Astrocyte (in vitro differentiated cells and primary cell): ENCODE measurements at regions not wholly inside any gene's neighbourhood (a gene's known extent, or its start where the extent isn't known, plus 50 kb on each side); places are given as distances from the start of the nearest gene placed in this dataset.

Source experiments
- EZH2 ChIP-seq: IDR thresholded peaks from 2 replicates; pipeline ENCODE4 v1.6.1; 2012; ENCODE audit warnings: mild to moderate bottlenecking, low read length, inconsistent platforms; ENCODE audit not compliant: insufficient read depth
- TF ChIP-seq, protein P1 (sequence below): IDR thresholded peaks from 2 replicates; pipeline ENCODE4 v1.5.1; 2011; ENCODE audit warnings: low read depth, mild to moderate bottlenecking, inconsistent platforms, low read length, moderate library complexity; ENCODE audit not compliant: insufficient read depth

DNA sequence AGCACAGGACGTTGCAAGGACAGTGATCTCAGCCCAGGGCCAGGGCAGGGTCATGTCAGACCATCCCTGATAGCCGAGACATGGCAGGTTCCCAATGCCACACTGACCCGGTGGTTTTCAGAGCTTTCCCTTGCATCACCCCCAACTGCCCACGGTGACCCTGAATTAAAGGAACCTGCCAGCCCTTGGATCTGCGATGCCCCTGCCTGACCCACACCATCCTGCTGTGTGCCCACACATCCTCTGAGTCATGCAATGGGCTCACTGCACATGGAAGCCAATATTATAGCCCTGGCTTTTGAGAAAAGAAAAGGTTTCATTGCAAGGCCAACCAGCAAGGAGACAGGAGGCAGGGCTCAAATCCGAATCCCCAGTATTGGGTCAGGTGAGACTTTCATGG is 132.6 kb upstream of the CST7 start:
- TF ChIP-seq, protein P1, sequence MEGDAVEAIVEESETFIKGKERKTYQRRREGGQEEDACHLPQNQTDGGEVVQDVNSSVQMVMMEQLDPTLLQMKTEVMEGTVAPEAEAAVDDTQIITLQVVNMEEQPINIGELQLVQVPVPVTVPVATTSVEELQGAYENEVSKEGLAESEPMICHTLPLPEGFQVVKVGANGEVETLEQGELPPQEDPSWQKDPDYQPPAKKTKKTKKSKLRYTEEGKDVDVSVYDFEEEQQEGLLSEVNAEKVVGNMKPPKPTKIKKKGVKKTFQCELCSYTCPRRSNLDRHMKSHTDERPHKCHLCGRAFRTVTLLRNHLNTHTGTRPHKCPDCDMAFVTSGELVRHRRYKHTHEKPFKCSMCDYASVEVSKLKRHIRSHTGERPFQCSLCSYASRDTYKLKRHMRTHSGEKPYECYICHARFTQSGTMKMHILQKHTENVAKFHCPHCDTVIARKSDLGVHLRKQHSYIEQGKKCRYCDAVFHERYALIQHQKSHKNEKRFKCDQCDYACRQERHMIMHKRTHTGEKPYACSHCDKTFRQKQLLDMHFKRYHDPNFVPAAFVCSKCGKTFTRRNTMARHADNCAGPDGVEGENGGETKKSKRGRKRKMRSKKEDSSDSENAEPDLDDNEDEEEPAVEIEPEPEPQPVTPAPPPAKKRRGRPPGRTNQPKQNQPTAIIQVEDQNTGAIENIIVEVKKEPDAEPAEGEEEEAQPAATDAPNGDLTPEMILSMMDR: no peak
- TF ChIP-seq EZH2: no peak
